ENCODE measurements at regions not wholly inside any gene's neighbourhood (a gene's known extent, or its start where the extent isn't known, plus 50 kb on each side); places are given as distances from the start of the nearest gene placed in this dataset.
A peak's percentile ranks its signal among the peaks of the same experiment; 100 is the strongest.

GRCh38 chr6:100948381-100949133 is 67.4 kb upstream of the ASCC3 start (continued):
- TF ChIP-seq ZNF24 (IDR thresholded peaks at IDR 0.05) (no peak), ZNF510 (CRISPR knock-in tag; IDR thresholded peaks at IDR 0.05; ENCODE audit: low read depth) (no peak), ZSCAN21 (CRISPR knock-in tag; IDR thresholded peaks at IDR 0.05; ENCODE audit: borderline replicate concordance) (no peak), ZBTB1 (CRISPR knock-in tag; IDR thresholded peaks at IDR 0.05; ENCODE audit: borderline replicate concordance) (no peak), GABPA (IDR thresholded peaks at IDR 0.05; ENCODE audit: low read depth, low read length) (no peak), GABPA (CRISPR knock-in tag; IDR thresholded peaks at IDR 0.05; ENCODE audit: low read depth) (peak; percentile 38; the same call in 1 of the 2 replicates), HOXA9 (CRISPR knock-in tag; IDR thresholded peaks at IDR 0.05; ENCODE audit: borderline replicate concordance) (no peak), ZNF772 (CRISPR knock-in tag; IDR thresholded peaks at IDR 0.05) (no peak), SMAD1 (CRISPR knock-in tag; IDR thresholded peaks at IDR 0.05; ENCODE audit: borderline replicate concordance, low read depth) (no peak), GPBP1L1 (CRISPR knock-in tag; IDR thresholded peaks at IDR 0.05) (no peak), KLF6 (CRISPR knock-in tag; IDR thresholded peaks at IDR 0.05) (no peak), LBX2 (CRISPR knock-in tag; IDR thresholded peaks at IDR 0.05; ENCODE audit: borderline replicate concordance) (no peak), ZNF496 (CRISPR knock-in tag; IDR thresholded peaks at IDR 0.05; ENCODE audit: insufficient replicate concordance) (no peak), NCOA1 (CRISPR knock-in tag; IDR thresholded peaks at IDR 0.05) (no peak), ZFP91 (CRISPR knock-in tag; IDR thresholded peaks at IDR 0.05; ENCODE audit: borderline replicate concordance) (no peak), NCOR1 (IDR thresholded peaks at IDR 0.05; ENCODE audit: borderline replicate concordance, low read length) (no peak), ZFAT (CRISPR knock-in tag; conservative IDR thresholded peaks at IDR 0.05) (no peak), CREB1 (IDR thresholded peaks at IDR 0.05) (peak; percentile 29; the same call in 1 of the 2 replicates), CREB1 (CRISPR knock-in tag; IDR thresholded peaks at IDR 0.05) (peak; percentile 39; the same call in 1 of the 2 replicates), SOX13 (IDR thresholded peaks at IDR 0.05) (no peak), SOX13 (CRISPR knock-in tag; conservative IDR thresholded peaks at IDR 0.05 in 1 of 2, IDR thresholded peaks at IDR 0.05 in 1 of 2) (peak in 1 of 2 experiments; percentile 63; a peak in 2 of 4 replicates), ZC3H4 (CRISPR knock-in tag; IDR thresholded peaks at IDR 0.05; ENCODE audit: borderline replicate concordance) (no peak), ZNF841 (CRISPR knock-in tag; IDR thresholded peaks at IDR 0.05; ENCODE audit: borderline replicate concordance) (no peak)
- TF ChIP-seq, protein P1, sequence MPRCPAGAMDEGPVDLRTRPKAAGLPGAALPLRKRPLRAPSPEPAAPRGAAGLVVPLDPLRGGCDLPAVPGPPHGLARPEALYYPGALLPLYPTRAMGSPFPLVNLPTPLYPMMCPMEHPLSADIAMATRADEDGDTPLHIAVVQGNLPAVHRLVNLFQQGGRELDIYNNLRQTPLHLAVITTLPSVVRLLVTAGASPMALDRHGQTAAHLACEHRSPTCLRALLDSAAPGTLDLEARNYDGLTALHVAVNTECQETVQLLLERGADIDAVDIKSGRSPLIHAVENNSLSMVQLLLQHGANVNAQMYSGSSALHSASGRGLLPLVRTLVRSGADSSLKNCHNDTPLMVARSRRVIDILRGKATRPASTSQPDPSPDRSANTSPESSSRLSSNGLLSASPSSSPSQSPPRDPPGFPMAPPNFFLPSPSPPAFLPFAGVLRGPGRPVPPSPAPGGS (CRISPR knock-in tag; IDR thresholded peaks at IDR 0.05): no peak
- TF ChIP-seq, protein P2, sequence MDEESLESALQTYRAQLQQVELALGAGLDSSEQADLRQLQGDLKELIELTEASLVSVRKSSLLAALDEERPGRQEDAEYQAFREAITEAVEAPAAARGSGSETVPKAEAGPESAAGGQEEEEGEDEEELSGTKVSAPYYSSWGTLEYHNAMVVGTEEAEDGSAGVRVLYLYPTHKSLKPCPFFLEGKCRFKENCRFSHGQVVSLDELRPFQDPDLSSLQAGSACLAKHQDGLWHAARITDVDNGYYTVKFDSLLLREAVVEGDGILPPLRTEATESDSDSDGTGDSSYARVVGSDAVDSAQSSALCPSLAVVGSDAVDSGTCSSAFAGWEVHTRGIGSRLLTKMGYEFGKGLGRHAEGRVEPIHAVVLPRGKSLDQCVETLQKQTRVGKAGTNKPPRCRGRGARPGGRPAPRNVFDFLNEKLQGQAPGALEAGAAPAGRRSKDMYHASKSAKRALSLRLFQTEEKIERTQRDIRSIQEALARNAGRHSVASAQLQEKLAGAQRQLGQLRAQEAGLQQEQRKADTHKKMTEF (CRISPR knock-in tag; IDR thresholded peaks at IDR 0.05): peak; percentile 68
